HepG2 (cell line): ENCODE measurements at regions not wholly inside any gene's neighbourhood (a gene's known extent, or its start where the extent isn't known, plus 50 kb on each side); places are given as distances from the start of the nearest gene placed in this dataset.

ENCODE experiments used
- ATAC-seq: fragments of 200-7000 bp; cut with Tn5 transposase; 3 replicates; pipeline ENCODE4 v1.9.1; 2020; ENCODE audit warnings: mild to moderate bottlenecking, moderate library complexity
- BruUV-seq: library from RNA; stranded (reverse); fragments of 400-500 nt; replicated peaks from 2 replicates; lab custom pipeline; 2021; lab: Mats Ljungman, UMichigan
- CTCF ChIA-PET: fragments of 300-600 bp; formaldehyde crosslinking; extraction: SDS; loops from one replicate; lab custom pipeline; 2021; ENCODE audit warnings: low total read pairs, inconsistent platforms, low intra/inter-chr PET ratio; lab: Yijun Ruan, JAX
- POLR2A ChIA-PET: fragments of 350-600 bp; sonication (Branson Sonifier 250); formaldehyde crosslinking; loops from one replicate; lab custom pipeline; 2020; ENCODE audit warnings: antibody characterized with exemption, inconsistent platforms; lab: Yijun Ruan, JAX
- DNase-seq: peaks from one replicate; pipeline ENCODE4 v3.0.0-alpha.2; 2015; ENCODE audit warnings: low spot score
- FAIRE-seq: peaks from 3 replicates; lab custom pipeline; 2011; peaks lifted over from hg19 to GRCh38; lab: Jason Lieb, UNC
- H2AFZ ChIP-seq: one replicate; pipeline ENCODE4 v1.6.1; 2011; ENCODE audit warnings: low read length, inconsistent platforms
- H3K27ac ChIP-seq: fragments of 300-600 bp; 3 replicates; pipeline ENCODE4 v1.8.0; 2011; ENCODE audit warnings: mixed run types, mild to moderate bottlenecking, mixed read lengths, low read length, inconsistent platforms; ENCODE audit not compliant: insufficient read depth; ENCODE audit errors: extremely low read length
- H3K27me3 ChIP-seq, 2 experiments: fragments of 200-600 bp in 1 of 2; 2 replicates in 1 of 2; 3 replicates in 1 of 2; pipeline versions ENCODE4 v1.6.0 to v1.8.0; 2011; ENCODE audit warnings: low read length in 2 of 2, mild to moderate bottlenecking in 2 of 2, moderate library complexity in 2 of 2, inconsistent platforms in 1 of 2; ENCODE audit not compliant: insufficient read depth in 2 of 2, control insufficient read depth in 1 of 2
- H3K36me3 ChIP-seq, 2 experiments: fragments of 200-600 bp in 1 of 2; replicated peaks in 1 of 2; 2 replicates in 1 of 2; 3 replicates in 1 of 2; pipeline versions ENCODE4 v1.5.1 to v1.8.0; 2011; ENCODE audit warnings: low read length in 2 of 2, inconsistent platforms in 1 of 2; ENCODE audit not compliant: insufficient read depth in 2 of 2, control insufficient read depth in 1 of 2
- H3K4me1 ChIP-seq: 2 replicates; pipeline ENCODE4 v1.5.1; 2012; ENCODE audit warnings: low read length, inconsistent platforms; ENCODE audit not compliant: insufficient read depth
- H3K4me2 ChIP-seq: 2 replicates; pipeline ENCODE4 v1.6.0; 2011; ENCODE audit warnings: low read depth, low read length, inconsistent platforms
- H3K4me3 ChIP-seq, 3 experiments: fragments of 200-600 bp in 1 of 3; sonication (generic), shearing (Covaris generic) in 1 of 3; replicated peaks in 1 of 3; 2 replicates each; pipeline ENCODE4 v1.5.1; 2011 to 2016; ENCODE audit warnings: low read length in 3 of 3, inconsistent platforms in 2 of 3, low read depth in 2 of 3, mild to moderate bottlenecking in 2 of 3, control low read depth in 1 of 3, mixed read lengths in 1 of 3; ENCODE audit not compliant: insufficient read depth in 1 of 3
- H3K79me2 ChIP-seq: one replicate; pipeline ENCODE4 v1.6.1; 2011; ENCODE audit warnings: low read length, inconsistent platforms; ENCODE audit not compliant: insufficient read depth
- H3K9ac ChIP-seq: 2 replicates; pipeline ENCODE4 v1.6.0; 2011; ENCODE audit warnings: mild to moderate bottlenecking, low read depth, low read length, inconsistent platforms; ENCODE audit not compliant: insufficient read depth
- H3K9me3 ChIP-seq: 2 replicates; pipeline ENCODE4 v1.5.1; 2012; ENCODE audit warnings: mild to moderate bottlenecking, low read length
- H4K20me1 ChIP-seq: 2 replicates; pipeline ENCODE4 v1.6.0; 2011; ENCODE audit warnings: inconsistent platforms, mild to moderate bottlenecking, low read length, moderate library complexity; ENCODE audit not compliant: insufficient read depth
- CHCHD3 ChIP-seq: sonication (generic); formaldehyde crosslinking; IDR thresholded peaks from 2 replicates; pipeline ENCODE4 v1.8.0; 2022; ENCODE audit warnings: mild to moderate bottlenecking, missing genetic modification reagents, moderate library complexity
- ETV6 ChIP-seq: sonication (generic); formaldehyde crosslinking; conservative IDR thresholded peaks from 2 replicates; pipeline ENCODE4 v1.4.0; 2020; ENCODE audit warnings: missing genetic modification reagents
- FOXA1 ChIP-seq, 2 experiments: fragments of 450-650 bp in 1 of 2; sonication (generic) in 1 of 2; formaldehyde crosslinking in 1 of 2; IDR thresholded peaks; 2 replicates each; pipeline versions ENCODE4 v1.4.0 to v1.6.1; 2016 to 2020; ENCODE audit warnings: missing genetic modification reagents in 1 of 2
- MLXIP ChIP-seq: sonication (generic); formaldehyde crosslinking; IDR thresholded peaks from 2 replicates; pipeline ENCODE4 v1.9.0; 2021; ENCODE audit warnings: missing genetic modification reagents, borderline replicate concordance
- PCBP1 ChIP-seq: fragments of 200-400 bp; formaldehyde crosslinking; IDR thresholded peaks from 2 replicates; pipeline ENCODE4 v1.6.1; 2017; ENCODE audit warnings: mild to moderate bottlenecking, low read depth, low read length, borderline replicate concordance
- SALL1 ChIP-seq: sonication (generic); formaldehyde crosslinking; IDR thresholded peaks from 2 replicates; pipeline ENCODE4 v1.8.0; 2022; ENCODE audit warnings: mild to moderate bottlenecking, missing genetic modification reagents
- SMAD9 ChIP-seq: sonication (generic); formaldehyde crosslinking; IDR thresholded peaks from 2 replicates; pipeline ENCODE4 v1.5.1; 2020; ENCODE audit warnings: mild to moderate bottlenecking, missing genetic modification reagents
- ZFP1 ChIP-seq: IDR thresholded peaks from 2 replicates; pipeline ENCODE4 v1.6.1; 2016
- ZNF318 ChIP-seq: sonication (generic); formaldehyde crosslinking; IDR thresholded peaks from 2 replicates; pipeline ENCODE4 v1.4.0; 2020; ENCODE audit warnings: mild to moderate bottlenecking, missing genetic modification reagents
- ZNF367 ChIP-seq: sonication (generic); formaldehyde crosslinking; IDR thresholded peaks from 2 replicates; pipeline ENCODE4 v1.4.0; 2020; ENCODE audit warnings: missing genetic modification reagents, borderline replicate concordance
- ZNF598 ChIP-seq: sonication (generic); formaldehyde crosslinking; IDR thresholded peaks from 2 replicates; pipeline ENCODE4 v1.5.1; 2020; ENCODE audit warnings: mild to moderate bottlenecking, missing genetic modification reagents, borderline replicate concordance
- ZNF660 ChIP-seq: sonication (generic); formaldehyde crosslinking; IDR thresholded peaks from 2 replicates; pipeline ENCODE4 v1.5.1; 2020; ENCODE audit warnings: mild to moderate bottlenecking, low read depth, missing genetic modification reagents, borderline replicate concordance
- ZNF766 ChIP-seq: sonication (generic); formaldehyde crosslinking; IDR thresholded peaks from 2 replicates; pipeline ENCODE4 v1.5.0; 2020; ENCODE audit warnings: missing genetic modification reagents, borderline replicate concordance
- WGBS: methylation state at CpG from one replicate; pipeline ENCODE4 v1.1.6; 2017; ENCODE audit warnings: low lambda C conversion rate; 5-methylcytosine and 5-hydroxymethylcytosine counted together
- in situ Hi-C: cut with HindIII; loops from 2 replicates; pipeline ENCODE4 v1.10.0; 2017; ENCODE audit warnings: low pct_unique_long_range_greater_than_20kb; ENCODE audit not compliant: extremely low pct_ligation_motif_present
- intact Hi-C: fragments of 100-400 bp; cut with micrococcal nuclease; formaldehyde crosslinking; loops from one replicate; pipeline ENCODE4 v1.10.0; 2022; ENCODE audit not compliant: unreplicated experiment

GRCh38 chr7:49119706-49120105 is 195.4 kb downstream of the CDC14C start:
- H2AFZ ChIP-seq = no peak overlapping the region
- H3K9ac ChIP-seq = no peak overlapping the region
- POLR2A ChIA-PET = no interaction called here
- WGBS = no CpG with 5 or more reads among the region's 2 CpGs
- H3K79me2 ChIP-seq = no peaks in the 10 kb centered on the region
- no peak overlapping the region for H3K27ac ChIP-seq
- no peak overlapping the region for H3K4me3 ChIP-seq
- no peak for TF ChIP-seq FOXA1 (IDR thresholded peaks at IDR 0.05)
- TF ChIP-seq FOXA1 (CRISPR knock-in tag; IDR thresholded peaks at IDR 0.05) = no peak
- TF ChIP-seq PCBP1 = no peak
- no peak for TF ChIP-seq ZNF318 (CRISPR knock-in tag)
- no peak for TF ChIP-seq CHCHD3 (CRISPR knock-in tag)
- no peak for TF ChIP-seq ZNF598
- no peak for TF ChIP-seq ZNF367 (CRISPR knock-in tag)
- no peak for TF ChIP-seq SALL1 (CRISPR knock-in tag)
- no peak for TF ChIP-seq SMAD9 (CRISPR knock-in tag)
- no peak for TF ChIP-seq ETV6 (CRISPR knock-in tag)
- no peak for TF ChIP-seq ZNF766 (CRISPR knock-in tag)
- no peak for TF ChIP-seq ZFP1 (CRISPR knock-in tag)
- TF ChIP-seq ZNF660 (CRISPR knock-in tag) = no peak
- TF ChIP-seq MLXIP (CRISPR knock-in tag) = no peak
- TF ChIP-seq, all 625 proteins: peak for 0
- H3K4me2 ChIP-seq = no peak overlapping the region
- no peaks in the 10 kb centered on the region for H4K20me1 ChIP-seq
- DNase-seq (no peak), ATAC-seq (no peak), FAIRE-seq (no peak)
- intact Hi-C loops (no loop called here), in situ Hi-C loops (no loop called here)
- H3K4me1 ChIP-seq = no peaks in the 10 kb centered on the region
- H3K36me3 ChIP-seq = no peaks in the 10 kb centered on the region
- CTCF ChIA-PET = no interaction called here
- peaks cover 33% of the 10 kb centered on the region for H3K9me3 ChIP-seq
- BruUV-seq = no TSS peak
- no peaks in the 10 kb centered on the region for H3K27me3 ChIP-seq
